ENCODE measurements at regions not wholly inside any gene's neighbourhood (a gene's known extent, or its start where the extent isn't known, plus 50 kb on each side); places are given as distances from the start of the nearest gene placed in this dataset.

GRCh38 chr16:25575363-25575762 is 116.4 kb upstream of the HS3ST4 start:
- TF ChIP-seq NFIC (IDR thresholded peaks at IDR 0.05) (no peak), ZBTB7A (IDR thresholded peaks at IDR 0.05; ENCODE audit: low read depth) (no peak), EGR1 (IDR thresholded peaks at IDR 0.05) (no peak), YY1 (IDR thresholded peaks at IDR 0.05; ENCODE audit: low read depth) (no peak), TAF1 (IDR thresholded peaks at IDR 0.05; ENCODE audit: low read depth) (no peak)
- TF ChIP-seq, protein P1, sequence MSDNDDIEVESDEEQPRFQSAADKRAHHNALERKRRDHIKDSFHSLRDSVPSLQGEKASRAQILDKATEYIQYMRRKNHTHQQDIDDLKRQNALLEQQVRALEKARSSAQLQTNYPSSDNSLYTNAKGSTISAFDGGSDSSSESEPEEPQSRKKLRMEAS (IDR thresholded peaks at IDR 0.05), result no peak
